ENCODE measurements at regions not wholly inside any gene's neighbourhood (a gene's known extent, or its start where the extent isn't known, plus 50 kb on each side); places are given as distances from the start of the nearest gene placed in this dataset.

DNA sequence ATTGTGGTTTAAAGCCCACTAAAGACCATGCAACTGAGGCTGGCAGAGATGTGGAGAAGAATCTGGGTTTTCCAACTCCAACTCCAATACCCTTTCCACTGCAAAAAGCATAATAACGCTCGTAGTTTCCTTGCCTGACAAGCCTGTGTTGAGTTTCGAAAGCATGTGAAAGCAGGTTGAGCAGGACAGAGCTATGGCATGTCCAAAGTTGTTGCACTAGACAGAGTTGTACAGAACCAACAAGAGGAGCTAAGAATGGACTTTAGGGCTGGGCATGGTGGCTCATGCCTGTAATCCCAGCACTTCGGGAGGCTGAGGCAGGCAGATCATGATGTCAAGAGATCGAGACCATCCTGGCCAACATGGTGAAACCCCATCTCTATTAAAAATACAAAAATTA lies 572.0 kb upstream of the TBX3 start:
- Histone ChIP-seq H4K20me1 (ENCODE audit: control insufficient read depth, extremely low read depth, insufficient read depth, low read length) (no peaks in the 10 kb centered on the region), H3K79me2 (ENCODE audit: control insufficient read depth, insufficient read depth, low read length) (no peaks in the 10 kb centered on the region), H3K27ac (ENCODE audit: insufficient read depth, low read length) (no peak overlapping the region)

GRCh38 chr12:115255257-115255656 lies 571.3 kb upstream of the TBX3 start:
- Histone ChIP-seq H3K9me3 (ENCODE audit: control insufficient read depth, insufficient read depth, low read depth, low read length) (no peaks in the 10 kb centered on the region), H3K79me2 (ENCODE audit: control insufficient read depth, insufficient read depth, low read length) (no peaks in the 10 kb centered on the region), H3K4me2 (ENCODE audit: extremely low read depth, insufficient read depth, low read length) (no peak overlapping the region), H2AFZ (ENCODE audit: low read length) (no peak overlapping the region), H3K4me1 (ENCODE audit: control insufficient read depth, extremely low read depth, insufficient read depth, low read length) (no peaks in the 10 kb centered on the region), H3K9ac (ENCODE audit: insufficient read depth, low read length) (no peak overlapping the region), H3K27me3 (ENCODE audit: control insufficient read depth, insufficient read depth, low read length) (no peaks in the 10 kb centered on the region), H3K36me3 (ENCODE audit: control insufficient read depth, insufficient read depth, low read length) (no peaks in the 10 kb centered on the region), H3K27ac (ENCODE audit: insufficient read depth, low read length) (no peak overlapping the region), H3K4me3 (replicated peaks in 1 of 4; ENCODE audit: control extremely low read depth in 1 of 4, insufficient read depth in 1 of 4, low read depth in 3 of 4, low read length in 4 of 4) (no peak overlapping the region), H4K20me1 (ENCODE audit: control insufficient read depth, extremely low read depth, insufficient read depth, low read length) (no peaks in the 10 kb centered on the region)
- TF ChIP-seq EZH2 (IDR thresholded peaks at IDR 0.05; ENCODE audit: low read length, missing control alignments): no peak
- TF ChIP-seq, protein P1, sequence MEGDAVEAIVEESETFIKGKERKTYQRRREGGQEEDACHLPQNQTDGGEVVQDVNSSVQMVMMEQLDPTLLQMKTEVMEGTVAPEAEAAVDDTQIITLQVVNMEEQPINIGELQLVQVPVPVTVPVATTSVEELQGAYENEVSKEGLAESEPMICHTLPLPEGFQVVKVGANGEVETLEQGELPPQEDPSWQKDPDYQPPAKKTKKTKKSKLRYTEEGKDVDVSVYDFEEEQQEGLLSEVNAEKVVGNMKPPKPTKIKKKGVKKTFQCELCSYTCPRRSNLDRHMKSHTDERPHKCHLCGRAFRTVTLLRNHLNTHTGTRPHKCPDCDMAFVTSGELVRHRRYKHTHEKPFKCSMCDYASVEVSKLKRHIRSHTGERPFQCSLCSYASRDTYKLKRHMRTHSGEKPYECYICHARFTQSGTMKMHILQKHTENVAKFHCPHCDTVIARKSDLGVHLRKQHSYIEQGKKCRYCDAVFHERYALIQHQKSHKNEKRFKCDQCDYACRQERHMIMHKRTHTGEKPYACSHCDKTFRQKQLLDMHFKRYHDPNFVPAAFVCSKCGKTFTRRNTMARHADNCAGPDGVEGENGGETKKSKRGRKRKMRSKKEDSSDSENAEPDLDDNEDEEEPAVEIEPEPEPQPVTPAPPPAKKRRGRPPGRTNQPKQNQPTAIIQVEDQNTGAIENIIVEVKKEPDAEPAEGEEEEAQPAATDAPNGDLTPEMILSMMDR (conservative IDR thresholded peaks at IDR 0.05 in 1 of 2, IDR thresholded peaks at IDR 0.05 in 1 of 2; ENCODE audit: low read depth in 1 of 2, low read length in 2 of 2): no peak
- DNase-seq (ENCODE audit: low read depth in 2 of 2): no peak

More for the DNA sequence above, 572.0 kb upstream of the TBX3 start:
- no peak overlapping the region for H3K9ac ChIP-seq (ENCODE audit: insufficient read depth, low read length)
- H2AFZ ChIP-seq (ENCODE audit: low read length): no peak overlapping the region
- H3K4me2 ChIP-seq (ENCODE audit: extremely low read depth, insufficient read depth, low read length): no peak overlapping the region
- H3K4me3 ChIP-seq (replicated peaks in 1 of 4; ENCODE audit: control extremely low read depth in 1 of 4, insufficient read depth in 1 of 4, low read depth in 3 of 4, low read length in 4 of 4): no peak overlapping the region
- no peaks in the 10 kb centered on the region for H3K36me3 ChIP-seq (ENCODE audit: control insufficient read depth, insufficient read depth, low read length)
- H3K9me3 ChIP-seq (ENCODE audit: control insufficient read depth, insufficient read depth, low read depth, low read length): no peaks in the 10 kb centered on the region
- no peaks in the 10 kb centered on the region for H3K4me1 ChIP-seq (ENCODE audit: control insufficient read depth, extremely low read depth, insufficient read depth, low read length)
- DNase-seq (ENCODE audit: low read depth in 2 of 2): no peak
- TF ChIP-seq, protein P1 (conservative IDR thresholded peaks at IDR 0.05 in 1 of 2, IDR thresholded peaks at IDR 0.05 in 1 of 2; ENCODE audit: low read depth in 1 of 2, low read length in 2 of 2): no peak
- no peak for TF ChIP-seq EZH2 (IDR thresholded peaks at IDR 0.05; ENCODE audit: low read length, missing control alignments)
- H3K27me3 ChIP-seq (ENCODE audit: control insufficient read depth, insufficient read depth, low read length): no peaks in the 10 kb centered on the region

DNA sequence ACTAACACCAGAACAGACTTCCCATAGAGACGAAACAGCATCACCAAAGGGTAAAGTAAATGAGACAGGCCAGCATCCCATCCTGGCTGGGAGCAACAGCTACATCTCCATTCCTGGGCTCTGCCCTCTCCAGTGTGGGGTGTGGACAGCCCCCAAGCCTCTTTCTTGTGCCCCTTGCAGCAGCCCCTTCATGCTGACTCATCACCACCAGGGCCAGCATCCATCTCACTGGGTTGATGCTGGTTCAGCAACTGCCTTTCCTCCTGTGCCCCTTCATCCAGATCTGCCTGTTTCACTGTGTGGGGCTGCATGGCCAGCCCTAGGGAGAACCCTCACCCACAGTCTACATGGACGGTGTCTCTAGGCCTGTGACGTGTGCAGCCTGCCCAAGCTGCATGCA lies 569.1 kb upstream of the TBX3 start:
- H3K9ac ChIP-seq (ENCODE audit: insufficient read depth, low read length): no peak overlapping the region
- no peaks in the 10 kb centered on the region for H4K20me1 ChIP-seq (ENCODE audit: control insufficient read depth, extremely low read depth, insufficient read depth, low read length)
- no peaks in the 10 kb centered on the region for H3K4me1 ChIP-seq (ENCODE audit: control insufficient read depth, extremely low read depth, insufficient read depth, low read length)
- H3K9me3 ChIP-seq (ENCODE audit: control insufficient read depth, insufficient read depth, low read depth, low read length): no peaks in the 10 kb centered on the region
- no peak for DNase-seq (ENCODE audit: low read depth in 2 of 2)
- no peak overlapping the region for H3K27ac ChIP-seq (ENCODE audit: insufficient read depth, low read length)
- H2AFZ ChIP-seq (ENCODE audit: low read length): no peak overlapping the region
- H3K4me3 ChIP-seq (replicated peaks in 1 of 4; ENCODE audit: control extremely low read depth in 1 of 4, insufficient read depth in 1 of 4, low read depth in 3 of 4, low read length in 4 of 4): no peak overlapping the region
- H3K4me2 ChIP-seq (ENCODE audit: extremely low read depth, insufficient read depth, low read length): no peak overlapping the region
- H3K27me3 ChIP-seq (ENCODE audit: control insufficient read depth, insufficient read depth, low read length): no peaks in the 10 kb centered on the region
- H3K36me3 ChIP-seq (ENCODE audit: control insufficient read depth, insufficient read depth, low read length): no peaks in the 10 kb centered on the region
- H3K79me2 ChIP-seq (ENCODE audit: control insufficient read depth, insufficient read depth, low read length): no peaks in the 10 kb centered on the region
- no peak for TF ChIP-seq EZH2 (IDR thresholded peaks at IDR 0.05; ENCODE audit: low read length, missing control alignments)
- TF ChIP-seq, protein P1 (conservative IDR thresholded peaks at IDR 0.05 in 1 of 2, IDR thresholded peaks at IDR 0.05 in 1 of 2; ENCODE audit: low read depth in 1 of 2, low read length in 2 of 2): no peak

Measured in fibroblast of lung (primary cell).